NCI-H1436 (cell line): ENCODE measurements at regions not wholly inside any gene's neighbourhood (a gene's known extent, or its start where the extent isn't known, plus 50 kb on each side); places are given as distances from the start of the nearest gene placed in this dataset.

Experiments
- DNase-seq: peaks from one replicate; lab custom pipeline; 2025; lab: John Stamatoyannopoulos, UW

GRCh38 chr11:115848611-115849010, 344.4 kb upstream of the CADM1 start:
- DNase-seq = no peak

- no peak for DNase-seq
These were observed 343.9 kb upstream of the CADM1 start for GRCh38 chr11:115848080-115848479.

- no peak for DNase-seq
These were observed 341.7 kb upstream of the CADM1 start for GRCh38 chr11:115845872-115846271.

DNA sequence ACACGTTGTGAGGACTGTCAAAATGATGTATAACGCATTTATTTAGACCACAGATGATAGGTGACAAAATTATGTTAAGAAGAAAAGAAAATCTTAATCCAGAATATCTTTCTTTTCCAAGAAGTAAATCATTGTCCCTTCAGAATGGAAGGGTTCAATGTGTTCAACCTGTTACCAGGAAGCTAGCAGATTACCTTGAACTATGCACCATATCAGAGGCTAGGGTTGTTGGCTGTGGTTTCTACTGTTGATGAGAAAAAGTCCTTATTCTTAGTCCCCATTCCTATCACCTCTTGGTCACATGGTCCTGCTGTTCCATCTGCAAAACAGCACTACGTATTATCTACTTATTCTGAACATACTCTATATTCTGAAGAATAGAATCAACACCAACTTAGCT, 339.5 kb upstream of the CADM1 start:
- DNase-seq = no peak

DNA sequence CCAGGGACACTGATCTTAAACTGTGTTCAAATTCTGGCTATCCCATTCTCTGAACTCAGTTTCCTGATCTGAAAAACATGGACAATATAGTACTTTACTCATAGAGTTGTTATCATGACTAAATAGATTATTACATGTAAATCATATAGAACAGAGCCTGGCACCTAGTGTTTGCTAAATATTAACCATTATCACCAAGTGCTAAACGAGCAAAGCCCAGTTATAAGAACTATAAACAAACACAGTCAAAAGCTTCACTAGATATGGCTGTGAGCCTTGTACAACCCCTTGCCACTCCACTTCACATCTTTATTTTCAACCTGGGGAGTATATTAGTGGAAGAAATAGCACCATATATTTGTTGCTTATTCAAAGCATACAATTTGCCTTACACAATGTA, 338.9 kb upstream of the CADM1 start:
- DNase-seq = no peak

GRCh38 chr11:115820026-115820425, 315.8 kb upstream of the CADM1 start:
- no peak for DNase-seq

- no peak for DNase-seq
These were observed 314.8 kb upstream of the CADM1 start for GRCh38 chr11:115819014-115819413.

DNA sequence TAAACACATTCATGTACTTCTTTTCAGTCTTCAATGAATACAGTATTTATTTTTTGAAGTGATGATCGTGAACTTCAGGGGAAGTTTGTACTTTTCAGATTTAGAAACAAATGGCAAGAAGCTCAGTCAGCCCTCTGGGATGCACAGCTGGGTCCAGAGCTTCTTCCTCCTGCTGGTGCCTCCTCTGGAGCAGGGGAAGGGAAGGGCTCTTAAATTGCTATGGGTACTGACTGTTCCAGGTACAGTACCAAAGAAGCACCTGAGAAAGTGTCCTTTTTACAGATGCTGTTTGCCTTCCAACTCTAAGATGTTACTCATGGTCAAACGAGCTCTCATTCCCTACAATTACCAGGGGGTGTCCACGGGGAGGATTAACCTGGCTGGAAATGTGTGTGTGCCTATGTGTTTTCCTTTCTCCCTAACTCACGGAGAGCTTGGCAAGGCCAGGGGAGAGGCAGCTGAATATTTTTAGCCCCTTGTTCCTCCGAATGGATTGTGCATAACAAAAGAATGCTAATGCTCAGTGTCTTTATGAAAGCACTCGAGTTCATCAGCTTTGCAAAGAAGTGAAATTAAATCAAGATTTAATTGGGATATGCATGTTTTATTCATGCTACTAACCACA, 313.7 kb upstream of the CADM1 start:
- DNase-seq = no peak

GRCh38 chr11:115808351-115808940, 304.2 kb upstream of the CADM1 start:
- DNase-seq = no peak

GRCh38 chr11:115806056-115806455, 301.8 kb upstream of the CADM1 start:
- no peak for DNase-seq

DNA sequence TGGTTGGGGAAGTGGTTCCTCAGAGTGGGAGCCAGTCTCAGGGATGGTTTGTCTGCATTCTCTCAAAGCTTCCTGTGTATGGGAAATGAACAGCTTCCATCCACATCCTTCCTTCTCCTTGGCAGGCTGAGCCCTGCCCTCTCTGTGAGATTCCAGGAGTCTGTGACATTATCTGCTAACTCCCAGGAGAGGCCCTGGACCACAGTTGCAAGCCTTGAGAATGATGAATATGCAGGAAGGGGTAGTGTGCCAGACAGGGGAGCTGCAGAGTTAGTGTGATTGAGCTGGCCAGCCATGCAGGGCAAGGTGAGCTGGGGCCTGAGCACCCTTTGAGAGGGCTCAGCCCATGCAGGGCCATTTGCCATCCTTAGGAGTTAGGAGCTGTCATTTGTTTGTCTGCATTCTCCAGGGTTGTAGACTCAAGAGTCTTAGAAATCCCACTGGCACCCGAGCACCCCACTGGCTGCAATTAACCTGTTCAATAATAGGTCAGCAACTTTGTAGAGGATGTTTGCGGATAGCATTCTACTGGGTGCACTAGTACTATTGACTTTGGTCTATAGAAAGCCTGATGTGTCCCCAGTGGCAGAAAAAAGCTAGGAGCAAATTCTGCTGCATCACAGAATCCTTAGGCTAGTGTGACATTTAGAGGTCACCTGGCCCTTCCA, 299.0 kb upstream of the CADM1 start:
- no peak for DNase-seq

- no peak for DNase-seq
These were observed 298.4 kb upstream of the CADM1 start for GRCh38 chr11:115802641-115803040.

GRCh38 chr11:115792903-115793302, 288.7 kb upstream of the CADM1 start:
- DNase-seq = no peak

GRCh38 chr11:115787302-115787701, 283.1 kb upstream of the CADM1 start:
- DNase-seq = no peak

DNA sequence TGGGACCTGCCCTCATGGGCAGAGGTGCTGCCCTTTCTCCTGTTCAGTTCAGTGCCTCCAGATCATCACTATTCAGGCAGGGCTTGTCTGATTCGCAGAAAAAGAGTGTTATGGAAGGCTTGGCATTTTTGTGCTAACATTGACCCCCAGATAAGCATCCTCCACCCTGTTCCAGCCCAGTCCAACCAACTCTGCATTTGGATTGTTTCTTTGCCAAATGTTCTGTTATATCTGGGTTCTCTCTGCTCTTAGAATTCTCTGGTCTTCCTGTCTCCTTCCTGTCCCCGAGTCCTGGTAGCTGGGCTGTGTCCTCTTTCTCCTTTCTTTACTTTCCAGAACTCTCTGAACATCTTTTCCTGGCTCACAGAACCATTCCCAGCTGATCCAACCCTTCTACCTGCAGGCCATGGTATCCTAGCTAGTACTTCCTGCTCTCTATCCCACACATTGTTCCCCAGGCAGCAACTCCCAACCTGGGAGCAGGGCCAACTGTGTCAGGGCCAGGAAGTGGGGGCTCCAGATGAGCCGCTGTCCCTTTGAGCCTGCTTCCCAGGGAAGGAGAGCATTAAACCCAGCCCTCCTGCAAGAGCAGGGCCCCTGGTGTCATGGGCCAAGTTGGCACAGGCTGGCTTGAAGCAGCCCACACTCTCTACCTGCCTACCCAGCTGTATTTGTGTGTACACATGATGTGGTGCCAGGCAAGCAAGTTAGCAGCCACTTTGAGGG, 280.7 kb upstream of the CADM1 start:
- no peak for DNase-seq

DNA sequence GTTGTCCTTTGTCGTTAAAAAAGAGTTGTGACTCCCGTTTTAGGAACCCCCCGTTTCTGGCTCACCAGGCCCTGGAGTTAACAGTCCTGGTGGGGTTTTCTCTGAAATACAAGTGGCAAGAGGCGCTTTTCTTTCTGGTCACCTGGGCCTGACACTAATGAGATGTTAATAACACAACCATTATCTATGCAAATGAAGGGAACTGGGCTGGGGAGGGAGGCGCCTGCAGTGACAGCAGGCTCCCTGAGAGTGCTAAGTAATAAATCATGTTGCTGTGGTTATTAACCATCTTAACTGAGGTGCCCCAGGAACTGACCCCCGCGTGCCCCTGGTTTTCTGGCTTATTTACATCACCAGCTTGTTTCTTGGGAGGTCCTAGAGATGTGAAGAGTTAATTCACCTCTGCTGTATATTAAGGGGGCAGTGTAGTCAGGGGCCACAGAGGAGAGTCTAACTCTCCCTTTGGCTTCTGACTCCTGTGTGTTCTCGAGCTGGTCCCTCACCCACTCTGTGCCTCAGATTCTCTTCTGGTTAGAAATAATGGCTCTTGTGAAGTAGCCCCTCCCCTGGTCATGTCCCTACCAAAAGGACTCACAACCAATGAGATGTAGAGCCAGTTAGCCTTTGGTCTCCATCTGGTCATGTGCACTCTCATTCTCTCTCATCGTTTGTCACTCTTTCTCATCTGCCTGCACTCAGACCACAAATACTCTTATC, 276.6 kb upstream of the CADM1 start:
- no peak for DNase-seq

DNA sequence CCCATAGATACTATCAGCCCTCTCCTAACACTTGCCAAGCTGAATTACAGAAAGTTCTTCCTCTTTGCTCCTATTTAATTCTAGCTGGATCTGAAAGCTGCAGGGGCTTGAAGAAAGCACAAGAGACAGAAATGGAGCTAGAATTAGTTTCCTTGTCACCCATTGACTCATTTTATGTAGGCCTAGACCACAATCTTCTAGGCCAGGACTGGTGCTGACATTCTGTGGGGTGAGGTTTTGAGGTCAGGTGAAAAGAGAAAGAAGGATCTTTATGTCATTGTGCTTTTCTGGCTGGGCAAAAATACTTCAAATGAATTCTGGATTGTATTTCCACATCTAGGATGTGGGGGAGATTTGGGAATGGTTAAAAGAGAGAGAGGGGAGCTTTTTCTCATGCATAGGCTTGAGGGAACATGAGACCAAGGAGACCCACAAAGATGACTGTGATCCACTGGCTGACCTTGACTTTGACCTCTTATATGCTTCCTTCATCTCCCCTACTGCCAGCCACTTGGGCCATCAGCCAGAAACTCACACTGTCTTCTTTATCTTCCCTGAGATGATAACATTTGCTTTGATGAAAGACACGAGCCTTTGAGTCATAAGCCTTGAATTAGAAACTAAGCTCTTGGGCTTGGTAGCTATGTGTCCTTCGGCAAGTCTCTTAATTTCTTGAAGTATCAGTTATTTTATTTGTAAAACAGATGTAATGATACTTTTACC, 274.9 kb upstream of the CADM1 start:
- DNase-seq = no peak

DNA sequence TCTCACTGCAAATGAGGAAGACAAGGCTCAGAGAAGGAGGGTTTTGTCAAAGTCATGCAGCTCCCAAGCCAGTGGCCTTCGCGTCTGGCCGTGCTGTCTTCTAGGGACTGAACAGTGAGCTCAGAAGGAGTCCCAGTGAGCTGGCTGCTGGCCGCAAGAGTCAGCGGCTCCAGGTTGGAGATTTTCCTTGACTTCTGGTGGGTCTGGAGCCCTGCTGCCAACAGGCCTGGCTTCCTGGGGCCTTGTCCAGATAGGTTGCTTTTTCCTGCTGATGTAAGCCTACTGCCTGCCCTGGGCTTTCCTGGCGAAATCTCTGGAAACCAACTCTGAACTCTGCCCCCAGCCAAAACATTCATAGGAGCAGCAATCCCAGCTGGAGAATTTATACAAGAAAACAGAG, 272.7 kb upstream of the CADM1 start:
- DNase-seq = no peak

DNA sequence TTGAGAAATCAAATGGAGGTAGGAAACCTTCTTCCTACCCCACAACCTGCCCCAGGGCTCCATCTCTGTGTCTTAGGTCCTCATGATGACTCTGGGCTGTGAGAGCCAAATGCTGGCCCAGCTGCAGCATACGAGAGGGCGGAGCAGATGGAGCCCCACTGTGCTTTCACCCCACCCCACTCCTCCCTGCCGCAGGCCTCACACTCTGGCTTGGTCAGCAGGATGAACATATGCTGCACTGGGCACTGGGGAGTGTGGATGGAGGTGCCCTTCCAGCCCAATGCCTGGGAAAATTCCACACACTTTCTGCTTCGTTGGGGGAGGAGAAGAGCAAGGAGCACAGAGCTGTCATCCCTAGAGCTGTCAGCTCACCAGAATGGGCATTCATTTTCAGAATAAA, 271.6 kb upstream of the CADM1 start:
- no peak for DNase-seq

DNA sequence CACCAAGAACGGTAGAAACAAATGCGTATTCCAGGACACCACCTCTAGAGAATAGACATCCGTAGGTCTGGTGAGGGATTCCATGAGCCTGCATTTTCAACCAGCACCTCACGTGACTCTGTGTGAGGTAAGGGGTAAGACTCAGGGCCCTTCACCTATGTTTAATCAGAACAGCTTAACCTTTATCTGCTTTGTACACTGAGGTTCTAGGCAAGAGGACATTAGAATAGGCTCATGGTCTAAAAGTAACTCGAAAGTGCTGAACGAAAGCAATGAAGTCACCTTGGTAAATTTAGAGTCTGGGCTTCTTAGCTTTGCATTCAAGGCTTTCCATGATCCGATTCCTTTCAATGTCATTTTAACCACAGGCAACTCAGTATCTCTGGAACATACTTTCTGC, 270.5 kb upstream of the CADM1 start:
- no peak for DNase-seq

DNA sequence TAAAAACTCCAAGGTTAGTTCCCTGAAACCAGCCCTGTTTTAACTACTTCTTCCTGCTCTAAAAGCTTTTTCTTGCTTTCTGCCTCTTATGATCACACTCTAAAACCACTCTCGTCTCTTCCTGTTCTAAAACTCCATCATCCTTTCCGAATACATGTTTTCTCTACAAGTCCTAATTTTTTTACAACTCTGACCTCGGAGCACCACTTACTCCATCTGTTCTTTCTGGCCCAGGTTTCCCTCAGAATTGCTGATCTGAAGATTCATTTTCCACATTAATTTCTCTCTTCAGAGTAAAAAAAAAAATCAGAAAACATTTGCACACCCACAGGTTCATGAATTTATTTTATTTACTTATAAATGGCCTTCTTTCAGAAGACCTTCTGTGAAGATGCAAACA, 265.7 kb upstream of the CADM1 start:
- no peak for DNase-seq

DNA sequence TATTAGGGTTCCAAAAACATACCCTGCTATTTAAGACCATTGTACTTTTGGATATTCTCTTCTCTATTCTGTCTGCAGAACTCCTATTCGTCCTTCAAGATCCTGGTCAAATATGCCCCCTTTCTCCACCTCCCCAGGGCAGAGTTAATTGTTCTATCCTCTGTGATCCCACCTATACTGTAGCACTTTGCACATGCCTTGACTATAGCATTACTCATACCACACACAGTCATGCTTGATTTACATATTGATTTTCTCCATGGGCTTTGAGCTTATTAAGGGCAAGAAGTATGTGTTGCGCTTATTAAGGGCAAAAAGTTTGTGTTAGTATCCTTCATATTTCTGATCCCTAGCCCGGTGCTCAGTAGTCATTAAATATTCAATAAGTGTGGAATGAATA, 263.7 kb upstream of the CADM1 start:
- no peak for DNase-seq
